ENCODE measurements at regions not wholly inside any gene's neighbourhood (a gene's known extent, or its start where the extent isn't known, plus 50 kb on each side); places are given as distances from the start of the nearest gene placed in this dataset.
A peak's percentile ranks its signal among the peaks of the same experiment; 100 is the strongest.

- Histone ChIP-seq H2BK5ac (ENCODE audit: insufficient read length, low read length) (no peak overlapping the region), H3K4ac (ENCODE audit: low read depth, low read length) (no peak overlapping the region), H3K18ac (ENCODE audit: insufficient read length, low read depth, low read length) (no peak overlapping the region), H4K5ac (ENCODE audit: insufficient read length, low read depth, low read length) (no peak overlapping the region), H3K56ac (ENCODE audit: insufficient read length, low read depth, low read length) (no peak overlapping the region), H2AFZ (ENCODE audit: low read length) (no peak overlapping the region), H2BK20ac (ENCODE audit: low read depth, low read length, poor library complexity, severe bottlenecking) (no peak overlapping the region), H3K23me2 (ENCODE audit: insufficient read length, low read depth, low read length, poor library complexity, severe bottlenecking) (no peaks in the 10 kb centered on the region), H4K91ac (ENCODE audit: insufficient read length, low read depth, low read length) (no peak overlapping the region), H3K14ac (ENCODE audit: insufficient read depth, low read length) (no peak overlapping the region), H3K79me2 (ENCODE audit: insufficient read depth, low read length) (no peaks in the 10 kb centered on the region), H2BK12ac (ENCODE audit: insufficient read length, low read depth, low read length) (no peak overlapping the region), H3K27ac (ENCODE audit: insufficient read length, low read depth, low read length) (no peak overlapping the region), H2AK5ac (ENCODE audit: insufficient read length, low read length) (no peak overlapping the region), H3K4me1 (ENCODE audit: insufficient read depth, low read length) (no peaks in the 10 kb centered on the region; the same call in 1 of the 2 replicates), H3K23ac (ENCODE audit: insufficient read length, low read depth, low read length) (no peak overlapping the region), H4K8ac (replicated peaks; ENCODE audit: insufficient read length, low read depth, low read length) (no peak overlapping the region), H3K4me2 (ENCODE audit: insufficient read depth, insufficient read length, low read length) (no peak overlapping the region), H2BK120ac (ENCODE audit: low read depth, low read length, poor library complexity, severe bottlenecking) (no peak overlapping the region), H3K79me1 (ENCODE audit: insufficient read depth, low read depth, low read length, poor library complexity, severe bottlenecking) (no peaks in the 10 kb centered on the region), H2BK15ac (ENCODE audit: low read depth, low read length) (no peak overlapping the region), H3T11ph (ENCODE audit: low read length) (no peak overlapping the region), H4K20me1 (ENCODE audit: control insufficient read depth, insufficient read depth, insufficient read length) (no peaks in the 10 kb centered on the region), H3K9ac (ENCODE audit: extremely low read depth, insufficient read length, low read length) (no peak overlapping the region), H3K9me3 (ENCODE audit: control insufficient read depth, low read depth, low read length) (peaks cover 8% of the 10 kb centered on the region), H3K27me3 (ENCODE audit: insufficient read depth, low read length) (no peaks in the 10 kb centered on the region; the same call in 1 of the 2 replicates)
- peaks cover 0 to 8% of the 10 kb centered on the region in 2 experiments; a peak in 2 of 4 replicates for H3K4me1 Mint-ChIP-seq
- no peak overlapping the region for H3K4me3 Mint-ChIP-seq
- H3K36me3 Mint-ChIP-seq (ENCODE audit: insufficient read depth in 1 of 3, low read depth in 3 of 3): peaks cover 6 to 12% (median 8%) of the 10 kb centered on the region in 3 experiments; a peak in 6 of 7 replicates
- peaks cover 6 to 10% of the 10 kb centered on the region in 2 experiments for H3K9me3 Mint-ChIP-seq
- no peak for TF ChIP-seq CTCF (conservative IDR thresholded peaks at IDR 0.05)
- H3K27ac Mint-ChIP-seq: 0 out of 7 replicates have a peak overlapping the region, but pooled peaks of 1 of the 3 experiments have one; percentile 33
- no peaks in the 10 kb centered on the region for H3K27me3 Mint-ChIP-seq (ENCODE audit: low read depth)
- DNase-seq: no peak
Observed at GRCh38 chr6:90660931-90661330, 74.1 kb upstream of the MAP3K7 start.

All from H9 (cell line).